Mucosa of descending colon (tissue), 3 donors: ENCODE measurements at regions not wholly inside any gene's neighbourhood (a gene's known extent, or its start where the extent isn't known, plus 50 kb on each side); places are given as distances from the start of the nearest gene placed in this dataset.

Experiments
- ATAC-seq: fragments of 200-7000 bp; cut with Tn5 transposase; one replicate; pipeline ENCODE4 v1.9.1; 2020; ENCODE audit warnings: mild to moderate bottlenecking, moderate library complexity
- DNase-seq, 3 donors: peaks; one replicate each; pipeline ENCODE4 v3.0.0-alpha.2; 2020
- H3K36me3 ChIP-seq: fragments of 200-600 bp; one replicate; pipeline ENCODE4 v1.8.0; 2021; ENCODE audit warnings: low read depth, mild to moderate bottlenecking
- H3K4me1 ChIP-seq: fragments of 200-600 bp; one replicate; pipeline ENCODE4 v1.8.0; 2021; ENCODE audit warnings: low read depth, mild to moderate bottlenecking
- H3K4me3 ChIP-seq: fragments of 200-600 bp; one replicate; pipeline ENCODE4 v1.8.0; 2021; ENCODE audit warnings: mild to moderate bottlenecking
- H3K9me3 ChIP-seq: fragments of 200-600 bp; one replicate; pipeline ENCODE4 v1.8.0; 2021; ENCODE audit warnings: mild to moderate bottlenecking
- CTCF ChIP-seq: fragments of 200-600 bp; IDR thresholded peaks from one replicate; pipeline ENCODE4 v1.8.0; 2022; ENCODE audit warnings: antibody characterized with exemption, mild to moderate bottlenecking
- intact Hi-C, 2 donors: fragments of 100-400 bp; cut with DNase I in 1 of 2; cut with micrococcal nuclease in 1 of 2; formaldehyde crosslinking; loops; one replicate each; pipeline versions ENCODE4 v1.11.0 to v1.11.1; 2022; cut with DNase I, micrococcal nuclease
- donor health status: DM: no; HTN: no; CAD: no; lungs with moderate emphysema.
- donor health status: DM: no; HTN: no; CAD: no.
- donor health status: DM: no; HTN: yes; CAD: no.

GRCh38 chr17:77772461-77772897, 186.0 kb upstream of the TNRC6C start:
- Histone ChIP-seq H3K4me3 (no peak overlapping the region), H3K36me3 (no peaks in the 10 kb centered on the region), H3K9me3 (no peaks in the 10 kb centered on the region), H3K4me1 (peaks cover 3% of the 10 kb centered on the region)
- DNase-seq, result peak; percentile 66 to 79 (median 69)
- intact Hi-C loops, result loop anchor here in 1 of 2 donors (5.0 kb wide), 1 partner anchor 240 kb away; no protein-coding TSS in a partner anchor
- peak; percentile 92 for ATAC-seq
- TF ChIP-seq CTCF, result peak; percentile 72

GRCh38 chr17:77772899-77773358, 185.6 kb upstream of the TNRC6C start:
- intact Hi-C loops, result loop anchor here in 1 of 2 donors (5.0 kb wide), 1 partner anchor 239 kb away; no protein-coding TSS in a partner anchor
- H3K9me3 ChIP-seq, result no peaks in the 10 kb centered on the region
- peak; percentile 13 for ATAC-seq
- H3K4me3 ChIP-seq, result no peak overlapping the region
- H3K36me3 ChIP-seq, result no peaks in the 10 kb centered on the region
- peaks cover 3% of the 10 kb centered on the region for H3K4me1 ChIP-seq
- DNase-seq, result no peak
- no peak for TF ChIP-seq CTCF

- intact Hi-C loops, result loop anchor here in 1 of 2 donors (5.0 kb wide), 1 partner anchor 238 kb away; no protein-coding TSS in a partner anchor
- H3K4me1 ChIP-seq, result peaks cover 3% of the 10 kb centered on the region
- H3K9me3 ChIP-seq, result no peaks in the 10 kb centered on the region
- no peak for DNase-seq
- H3K36me3 ChIP-seq, result no peaks in the 10 kb centered on the region
- H3K4me3 ChIP-seq, result no peak overlapping the region
- no peak for ATAC-seq
- TF ChIP-seq CTCF, result no peak
Observed at GRCh38 chr17:77774182-77774581, 184.3 kb upstream of the TNRC6C start.

- H3K9me3 ChIP-seq, result no peaks in the 10 kb centered on the region
- TF ChIP-seq CTCF, result no peak
- H3K4me1 ChIP-seq, result no peaks in the 10 kb centered on the region
- peak in 2 of 3 donors; percentile 6 to 32 for DNase-seq
- H3K4me3 ChIP-seq, result no peak overlapping the region
- H3K36me3 ChIP-seq, result no peaks in the 10 kb centered on the region
- peak; percentile 28 for ATAC-seq
- intact Hi-C loops, result no loop called here
Observed at GRCh38 chr17:77778636-77779489, 179.6 kb upstream of the TNRC6C start.

- no peaks in the 10 kb centered on the region for H3K36me3 ChIP-seq
- no peak overlapping the region for H3K4me3 ChIP-seq
- intact Hi-C loops, result no loop called here
- H3K4me1 ChIP-seq, result no peaks in the 10 kb centered on the region
- TF ChIP-seq CTCF, result no peak
- DNase-seq (no peak), ATAC-seq (no peak)
- H3K9me3 ChIP-seq, result no peaks in the 10 kb centered on the region
Observed at GRCh38 chr17:77779711-77780539, 178.6 kb upstream of the TNRC6C start.
